Left ventricle myocardium inferior (tissue), 1 donor: ENCODE measurements at regions not wholly inside any gene's neighbourhood (a gene's known extent, or its start where the extent isn't known, plus 50 kb on each side); places are given as distances from the start of the nearest gene placed in this dataset.

ENCODE experiments used
- DNase-seq: peaks from one replicate; pipeline ENCODE4 v3.0.0-alpha.2; 2020
- H3K27ac ChIP-seq: fragments of 200-600 bp; replicated peaks from 2 replicates; pipeline ENCODE4 v1.8.0; 2021
- H3K27me3 ChIP-seq: fragments of 200-600 bp; 2 replicates; pipeline ENCODE4 v1.8.0; 2021; ENCODE audit warnings: low read depth
- H3K36me3 ChIP-seq: fragments of 200-600 bp; 2 replicates; pipeline ENCODE4 v1.8.0; 2021
- H3K4me1 ChIP-seq: fragments of 200-600 bp; 2 replicates; pipeline ENCODE4 v1.8.0; 2021
- H3K4me3 ChIP-seq: fragments of 200-600 bp; 2 replicates; pipeline ENCODE4 v1.8.0; 2021; ENCODE audit warnings: mild to moderate bottlenecking, moderate library complexity
- H3K9me3 ChIP-seq: fragments of 200-600 bp; replicated peaks from 2 replicates; pipeline ENCODE4 v1.8.0; 2021
- CTCF ChIP-seq: fragments of 200-600 bp; IDR thresholded peaks from 2 replicates; pipeline ENCODE4 v1.8.0; 2021; ENCODE audit warnings: antibody characterized with exemption, mild to moderate bottlenecking, borderline replicate concordance
- intact Hi-C: fragments of 100-400 bp; cut with micrococcal nuclease; formaldehyde crosslinking; loops from one replicate; pipeline ENCODE4 v1.11.0; 2022
- donor health status: DM: no; HTN: yes; CAD: no; lungs with severe emphysema.

- H3K4me3 ChIP-seq: no peak overlapping the region
- peaks cover 12% of the 10 kb centered on the region for H3K4me1 ChIP-seq
- H3K27ac ChIP-seq: no peak overlapping the region
- TF ChIP-seq CTCF: no peak
- no peaks in the 10 kb centered on the region for H3K36me3 ChIP-seq
- intact Hi-C loops: no loop called here
- DNase-seq: no peak
- no peaks in the 10 kb centered on the region for H3K9me3 ChIP-seq
- no peaks in the 10 kb centered on the region for H3K27me3 ChIP-seq
Measured at GRCh38 chr6:131363947-131364834, 208.8 kb upstream of the ARG1 start.

GRCh38 chr6:131366223-131366622 is 206.8 kb upstream of the ARG1 start:
- Histone ChIP-seq H3K27me3 (no peaks in the 10 kb centered on the region), H3K4me1 (peaks cover 12% of the 10 kb centered on the region), H3K9me3 (peaks cover 9% of the 10 kb centered on the region), H3K27ac (no peak overlapping the region), H3K36me3 (no peaks in the 10 kb centered on the region), H3K4me3 (no peak overlapping the region)
- TF ChIP-seq CTCF: no peak
- intact Hi-C loops: no loop called here
- DNase-seq: no peak

- no peak for DNase-seq
- no peaks in the 10 kb centered on the region for H3K27me3 ChIP-seq
- intact Hi-C loops: no loop called here
- H3K27ac ChIP-seq: no peak overlapping the region
- no peaks in the 10 kb centered on the region for H3K36me3 ChIP-seq
- H3K4me1 ChIP-seq: peaks cover 12% of the 10 kb centered on the region
- H3K9me3 ChIP-seq: peaks cover 9% of the 10 kb centered on the region
- H3K4me3 ChIP-seq: no peak overlapping the region
- no peak for TF ChIP-seq CTCF
Measured at GRCh38 chr6:131367206-131367873, 205.7 kb upstream of the ARG1 start.

- Histone ChIP-seq H3K4me3 (peak overlapping the region; percentile 9), H3K9me3 (peaks cover 9% of the 10 kb centered on the region), H3K27ac (no peak overlapping the region), H3K4me1 (peaks cover 12% of the 10 kb centered on the region), H3K36me3 (no peaks in the 10 kb centered on the region), H3K27me3 (no peaks in the 10 kb centered on the region)
- peak; percentile 32 for DNase-seq
- no peak for TF ChIP-seq CTCF
- intact Hi-C loops: no loop called here
Measured at GRCh38 chr6:131368198-131368911, 204.7 kb upstream of the ARG1 start.

GRCh38 chr6:131372535-131372934 is 200.5 kb upstream of the ARG1 start:
- no peaks in the 10 kb centered on the region for H3K36me3 ChIP-seq
- no peak overlapping the region for H3K4me3 ChIP-seq
- H3K9me3 ChIP-seq: peaks cover 9% of the 10 kb centered on the region
- DNase-seq: no peak
- intact Hi-C loops: no loop called here
- no peaks in the 10 kb centered on the region for H3K27me3 ChIP-seq
- H3K27ac ChIP-seq: no peak overlapping the region
- TF ChIP-seq CTCF: no peak
- peaks cover 12% of the 10 kb centered on the region for H3K4me1 ChIP-seq
